ENCODE measurements at regions not wholly inside any gene's neighbourhood (a gene's known extent, or its start where the extent isn't known, plus 50 kb on each side); places are given as distances from the start of the nearest gene placed in this dataset.

GRCh38 chr7:130887957-130888371, 154.0 kb upstream of the KLF14 start:
- TF ChIP-seq CTCF (IDR thresholded peaks at IDR 0.05), result no peak
- no peak for TF ChIP-seq POLR2A (IDR thresholded peaks at IDR 0.05)
